HuH-7.5 (cell line): ENCODE measurements at regions not wholly inside any gene's neighbourhood (a gene's known extent, or its start where the extent isn't known, plus 50 kb on each side); places are given as distances from the start of the nearest gene placed in this dataset.

Experiments used
- DNase-seq: peaks from one replicate; pipeline ENCODE4 v3.0.0; 2011; ENCODE audit warnings: low spot score

GRCh38 chr5:118778941-118779340 lies 209.4 kb downstream of the DTWD2 start:
- DNase-seq = no peak

- DNase-seq = no peak
Observed at GRCh38 chr5:118777189-118777736, 211.1 kb downstream of the DTWD2 start.

GRCh38 chr5:118776755-118777154 lies 211.6 kb downstream of the DTWD2 start:
- DNase-seq = no peak

- DNase-seq = no peak
Observed at GRCh38 chr5:118775790-118776499, 212.4 kb downstream of the DTWD2 start.

GRCh38 chr5:118768607-118769175 lies 219.7 kb downstream of the DTWD2 start:
- no peak for DNase-seq

- DNase-seq = no peak
Observed at GRCh38 chr5:118762291-118762690, 226.1 kb downstream of the DTWD2 start.

GRCh38 chr5:118761814-118762213 lies 226.5 kb downstream of the DTWD2 start:
- no peak for DNase-seq

- DNase-seq = no peak
Observed at GRCh38 chr5:118752969-118753368, 235.4 kb downstream of the DTWD2 start.

GRCh38 chr5:118736396-118736795 lies 252.0 kb downstream of the DTWD2 start:
- DNase-seq = no peak

GRCh38 chr5:118733394-118733793 lies 255.0 kb downstream of the DTWD2 start:
- no peak for DNase-seq

- no peak for DNase-seq
Observed at GRCh38 chr5:118728191-118728590, 260.2 kb downstream of the DTWD2 start.

- no peak for DNase-seq
Observed at GRCh38 chr5:118726891-118727290, 261.5 kb downstream of the DTWD2 start.

- no peak for DNase-seq
Observed at GRCh38 chr5:118723021-118723338, 265.4 kb downstream of the DTWD2 start.

GRCh38 chr5:118722122-118723020 lies 266.0 kb downstream of the DTWD2 start:
- DNase-seq = no peak

- DNase-seq = no peak
Observed at GRCh38 chr5:118711727-118712126, 276.6 kb downstream of the DTWD2 start.

GRCh38 chr5:118705959-118706667 lies 282.2 kb downstream of the DTWD2 start:
- no peak for DNase-seq

- no peak for DNase-seq
Observed at GRCh38 chr5:118703241-118703640, 285.1 kb downstream of the DTWD2 start.

GRCh38 chr5:118701791-118702190 lies 286.6 kb downstream of the DTWD2 start:
- no peak for DNase-seq

- no peak for DNase-seq
Observed at GRCh38 chr5:118700510-118700909, 287.8 kb downstream of the DTWD2 start.

- DNase-seq = no peak
Observed at GRCh38 chr5:118698774-118699173, 289.6 kb downstream of the DTWD2 start.

GRCh38 chr5:118696076-118696475 lies 292.3 kb downstream of the DTWD2 start:
- DNase-seq = no peak

- no peak for DNase-seq
Observed at GRCh38 chr5:118692811-118693342, 295.5 kb downstream of the DTWD2 start.
